GM18909 (cell line): ENCODE measurements at regions not wholly inside any gene's neighbourhood (a gene's known extent, or its start where the extent isn't known, plus 50 kb on each side); places are given as distances from the start of the nearest gene placed in this dataset.
"Not testable (repeated sequence)": the region's sequence is repeated elsewhere in the genome, so short reads cannot be mapped to it uniquely, and the experiment has no call there.

Source experiments
- ATAC-seq: cut with Tn5 transposase; IDR thresholded peaks from one replicate; pipeline ENCODE4 v1.9.1; 2021; ENCODE audit warnings: mild to moderate bottlenecking; ENCODE audit not compliant: unreplicated experiment, poor library complexity

DNA sequence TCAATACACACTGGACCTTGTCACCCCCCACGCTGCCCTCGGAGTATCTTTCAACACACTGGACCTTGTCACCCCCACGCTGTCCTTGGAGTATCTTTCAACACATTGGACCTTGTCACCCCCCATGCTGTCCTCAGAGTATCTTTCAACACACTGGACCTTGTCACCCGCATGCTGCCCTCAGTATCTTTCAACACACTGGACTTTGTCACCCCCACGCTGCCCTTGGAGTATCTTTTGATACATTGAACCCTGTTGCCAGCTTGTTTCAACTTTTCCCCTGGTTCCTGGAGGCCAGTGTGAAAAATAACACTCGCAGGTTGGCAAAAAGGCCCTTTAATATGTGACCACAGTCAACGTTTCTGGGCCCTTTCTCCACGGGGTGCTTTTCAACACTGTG lies 247.8 kb downstream of the TEX29 start:
- ATAC-seq: no peak

DNA sequence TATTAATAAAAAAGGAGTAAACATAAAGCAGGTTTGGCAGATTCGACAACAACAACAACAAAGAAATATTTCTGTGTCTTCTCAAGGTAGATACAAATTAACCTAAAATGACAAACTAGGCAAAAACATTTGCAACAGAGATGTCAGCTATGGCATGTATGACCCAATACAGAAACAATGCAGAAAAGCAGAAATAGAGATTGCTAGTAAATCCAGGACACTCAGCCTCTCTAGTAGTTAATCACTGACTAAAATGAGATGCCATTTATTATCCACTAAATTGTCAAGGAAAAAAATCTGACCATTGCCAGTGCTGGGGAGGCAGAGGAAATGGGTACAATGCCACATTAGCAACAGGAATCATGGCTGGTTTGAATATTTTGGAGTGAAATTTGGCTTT lies 250.5 kb downstream of the TEX29 start:
- ATAC-seq: no peak

DNA sequence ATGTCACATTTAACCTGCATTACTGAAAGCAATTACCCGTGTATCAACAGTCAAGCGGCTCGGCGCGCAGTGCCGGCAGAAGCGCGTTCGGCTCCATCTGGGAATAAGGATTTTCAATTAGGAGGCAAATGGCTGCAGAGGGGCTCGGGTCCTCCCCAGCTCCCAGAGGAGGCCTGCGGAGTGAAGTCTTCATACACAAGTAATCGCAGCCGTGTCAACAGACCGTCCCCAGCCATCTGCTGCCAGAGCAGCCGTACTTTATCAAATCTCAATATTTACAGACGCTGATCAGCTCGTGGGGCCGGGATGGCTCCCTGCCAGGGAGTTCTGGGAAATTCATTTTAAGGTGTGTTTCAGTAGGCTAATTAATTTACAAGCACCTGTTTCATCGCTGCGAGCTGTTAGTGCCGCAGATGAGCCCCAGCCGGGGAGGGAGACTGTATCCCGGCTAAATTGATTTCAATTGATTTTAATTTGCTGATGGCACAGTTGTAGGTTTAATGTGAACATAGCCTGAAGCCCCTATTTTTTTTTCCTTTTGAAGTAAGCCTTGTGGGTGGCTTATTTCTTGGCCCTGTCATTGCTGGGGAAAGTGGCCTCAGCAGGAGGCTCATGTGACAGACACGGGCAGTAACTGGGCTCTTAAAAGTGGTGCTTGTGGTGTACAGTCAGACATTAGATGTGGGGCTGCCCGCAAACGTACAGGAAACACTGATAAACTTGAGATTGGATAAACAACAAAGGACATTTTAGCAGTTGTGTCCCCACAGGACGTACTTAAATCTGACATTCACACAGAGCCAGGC lies 252.7 kb downstream of the TEX29 start:
- ATAC-seq: no peak

DNA sequence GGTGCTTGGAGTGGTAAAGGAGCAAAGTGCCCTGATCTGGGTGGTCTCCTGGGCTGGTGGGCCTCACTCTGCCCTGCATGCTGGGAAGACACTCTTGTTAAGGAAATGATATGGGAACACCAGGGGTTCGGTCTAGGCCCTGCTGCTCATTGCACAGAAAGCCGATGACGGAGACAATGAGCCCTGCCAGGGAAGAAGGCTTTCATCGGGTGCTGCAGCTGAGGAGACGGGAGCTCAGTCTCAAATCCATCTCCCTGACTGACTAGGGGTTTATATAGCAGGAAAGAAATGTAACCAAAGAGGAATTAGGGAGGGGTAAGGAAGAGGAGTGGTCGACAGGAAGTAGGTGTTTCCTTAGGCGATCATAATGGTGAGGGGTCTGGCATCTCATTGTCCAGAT lies 253.4 kb downstream of the TEX29 start:
- ATAC-seq: no peak

DNA sequence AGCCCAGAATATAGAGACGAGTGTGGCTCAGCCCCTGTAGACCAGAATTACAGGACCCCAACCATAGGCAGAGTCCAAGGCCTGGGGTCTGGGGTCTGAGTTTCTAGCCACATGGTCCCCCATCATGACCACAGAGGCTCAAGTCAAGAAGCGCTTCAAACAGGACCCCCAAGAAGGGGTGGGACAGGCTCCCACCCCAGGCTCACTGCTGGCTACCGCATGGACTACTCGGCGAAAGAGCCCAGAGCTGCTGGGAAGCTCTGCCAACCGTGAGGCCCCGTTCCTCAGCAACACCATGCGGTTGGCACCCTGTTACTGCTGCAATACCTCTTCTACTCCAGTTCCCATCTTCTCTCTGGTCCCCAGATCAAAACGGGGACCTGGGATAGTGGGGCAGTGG lies 254.8 kb downstream of the TEX29 start:
- ATAC-seq: no peak

DNA sequence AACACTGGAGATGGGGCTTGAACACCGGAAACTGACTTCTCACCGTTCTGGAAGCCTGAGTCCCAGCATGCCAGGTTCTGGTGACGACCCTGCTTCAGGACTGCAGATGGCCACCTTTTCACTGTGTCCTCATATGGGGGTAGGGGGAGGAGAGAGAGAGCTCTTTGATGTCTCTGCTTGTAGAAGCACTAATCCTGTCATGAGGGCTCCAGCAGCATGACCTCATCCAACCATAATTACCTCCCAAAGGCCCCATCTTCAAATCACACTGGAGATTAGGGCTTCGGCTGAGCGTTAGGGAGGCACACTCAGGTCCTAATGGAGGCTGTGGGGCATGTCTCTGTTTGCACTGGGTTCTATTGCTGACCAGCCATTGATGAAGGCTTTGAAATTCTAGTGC lies 255.3 kb downstream of the TEX29 start:
- ATAC-seq: no peak

DNA sequence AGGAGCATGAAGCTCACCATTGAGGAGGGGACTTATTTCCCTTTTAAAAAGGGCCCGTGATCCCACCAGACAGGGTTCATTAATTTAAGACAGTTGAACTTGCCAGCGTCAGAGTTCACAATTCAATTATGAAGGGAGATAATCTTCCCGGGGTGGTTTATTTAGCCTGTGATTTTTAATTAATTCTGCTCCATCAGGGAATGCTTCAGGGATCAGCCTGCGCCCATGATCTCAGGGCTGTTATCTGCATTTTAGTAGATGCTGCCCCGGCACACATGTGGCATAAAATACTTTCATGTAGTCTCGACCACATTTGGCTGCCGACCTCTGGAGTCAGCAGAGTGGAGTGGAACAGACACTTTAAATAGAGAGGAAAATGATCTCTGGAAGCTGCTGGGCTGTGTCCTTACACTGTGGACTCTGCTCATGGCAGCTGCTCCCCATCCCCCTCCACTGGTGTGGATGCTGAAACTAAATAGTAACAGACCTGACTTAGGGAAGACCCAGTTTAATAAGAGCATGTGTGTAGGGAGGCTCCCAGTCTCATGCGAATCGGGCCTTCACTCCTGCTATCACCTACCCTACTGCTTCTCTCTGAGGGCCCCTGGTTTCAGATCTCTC lies 256.9 kb downstream of the TEX29 start:
- ATAC-seq: no peak

DNA sequence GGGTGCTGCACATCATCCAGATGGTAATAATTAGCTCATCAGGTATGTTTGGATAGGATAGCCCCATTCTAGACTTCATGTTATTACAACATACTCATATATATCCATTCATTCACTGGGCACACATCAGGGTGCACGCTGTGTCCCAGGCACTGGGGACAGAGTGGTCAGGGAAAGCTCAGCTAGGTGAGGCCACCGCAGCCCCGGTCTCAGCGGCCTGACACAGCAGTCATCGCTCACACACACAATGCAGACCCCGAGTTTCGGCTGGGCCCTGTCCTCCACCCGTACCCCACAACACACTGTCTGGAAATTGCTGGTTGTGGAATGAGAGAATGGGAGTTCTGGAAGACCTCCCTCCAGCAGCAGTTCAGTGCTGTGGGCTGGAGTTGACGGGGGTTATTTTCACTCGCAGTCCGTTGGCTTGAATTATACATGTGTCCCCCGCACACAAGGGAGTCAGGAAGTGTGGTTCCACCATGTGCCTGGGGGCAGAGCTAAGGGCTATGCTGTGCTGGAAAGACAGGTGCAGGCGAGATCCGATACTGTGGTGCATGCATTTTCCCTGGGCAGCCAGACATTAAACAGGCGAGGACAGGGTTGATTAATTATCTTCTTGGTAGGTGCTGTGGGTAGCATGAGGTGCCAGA lies 257.6 kb downstream of the TEX29 start:
- no peak for ATAC-seq

DNA sequence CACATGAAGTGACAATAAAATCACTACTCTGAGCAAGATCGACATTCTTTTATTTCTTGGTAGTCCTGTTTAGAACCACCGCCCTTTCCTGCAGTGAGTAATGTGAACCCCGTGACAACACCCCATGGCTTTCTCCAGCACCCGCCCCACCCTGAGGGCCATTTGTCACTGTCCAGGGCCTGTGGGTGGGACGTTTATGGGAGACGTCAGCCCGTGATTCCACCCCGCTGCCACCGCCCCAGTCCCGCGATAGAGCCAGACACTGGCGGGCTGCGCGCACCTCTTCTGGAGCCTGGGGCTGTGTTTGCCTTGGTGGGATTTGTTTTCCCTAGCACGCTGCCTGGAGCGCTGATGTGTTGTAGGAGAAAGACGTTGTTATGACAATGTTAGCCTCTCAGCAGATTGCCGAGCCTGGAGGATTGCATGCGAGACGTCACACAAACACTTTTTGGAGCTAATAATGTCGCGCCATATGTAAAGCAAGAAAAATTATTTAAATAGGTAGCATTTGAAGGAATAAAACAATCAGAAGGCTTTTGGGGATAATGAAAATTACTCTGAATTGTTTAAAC lies 263.7 kb downstream of the TEX29 start:
- ATAC-seq: no peak

DNA sequence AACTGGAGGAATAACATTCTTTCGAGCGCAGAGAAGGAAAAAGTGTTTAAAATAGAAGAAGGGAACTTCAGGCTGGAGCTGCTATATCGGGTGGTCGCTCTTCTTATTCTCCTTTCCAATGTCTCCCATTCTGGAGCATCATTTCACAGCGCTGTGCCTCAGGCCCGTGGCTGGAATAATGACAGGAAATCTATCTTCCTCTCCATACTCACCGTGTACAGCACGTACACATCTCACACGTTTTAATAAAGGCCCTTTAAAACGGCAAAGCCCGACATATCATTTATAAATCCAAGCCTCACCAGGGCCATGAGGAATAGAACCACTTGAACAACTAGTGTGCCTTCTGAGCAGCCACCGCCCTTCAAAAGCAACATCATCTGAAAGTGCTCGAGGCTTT lies 264.4 kb downstream of the TEX29 start:
- no peak for ATAC-seq

DNA sequence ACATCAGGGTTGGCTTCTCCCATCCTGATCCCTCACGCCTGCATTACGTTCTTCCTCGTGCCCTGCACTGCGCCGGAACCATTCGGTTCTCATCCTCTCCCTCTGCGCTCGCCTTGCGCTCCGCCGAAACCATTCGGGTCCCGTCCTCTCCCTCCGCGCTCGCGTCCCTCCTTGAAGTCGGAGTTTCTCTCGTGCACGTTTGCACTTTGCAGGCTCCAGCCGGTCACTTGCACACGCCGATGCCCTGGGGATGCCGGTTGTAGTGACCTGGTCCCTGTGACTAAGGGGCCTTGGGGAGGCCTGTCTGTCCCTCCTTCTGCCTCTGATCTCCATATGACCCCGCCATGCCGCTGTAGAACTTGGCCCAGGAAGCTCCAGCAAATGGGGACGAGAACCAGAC lies 265.8 kb downstream of the TEX29 start:
- ATAC-seq: no peak

DNA sequence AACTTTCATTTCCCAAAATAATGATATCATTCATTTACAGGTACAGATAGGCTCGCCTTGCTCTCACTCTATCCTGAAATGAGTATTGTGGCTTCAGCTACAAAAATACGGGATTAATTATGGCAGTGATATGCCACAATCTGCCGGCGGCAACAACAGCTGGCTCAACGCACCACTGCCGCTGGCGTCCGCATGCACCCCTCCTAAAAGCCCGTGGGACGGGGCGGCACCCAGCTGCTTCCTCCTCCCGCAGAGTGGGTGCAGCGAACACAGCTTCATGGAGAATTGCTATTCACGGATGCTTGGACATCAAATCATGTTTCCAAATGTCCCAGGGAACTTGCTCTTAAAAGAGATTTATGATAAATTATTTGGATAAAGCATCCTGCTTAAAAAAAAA lies 266.8 kb downstream of the TEX29 start:
- no peak for ATAC-seq

DNA sequence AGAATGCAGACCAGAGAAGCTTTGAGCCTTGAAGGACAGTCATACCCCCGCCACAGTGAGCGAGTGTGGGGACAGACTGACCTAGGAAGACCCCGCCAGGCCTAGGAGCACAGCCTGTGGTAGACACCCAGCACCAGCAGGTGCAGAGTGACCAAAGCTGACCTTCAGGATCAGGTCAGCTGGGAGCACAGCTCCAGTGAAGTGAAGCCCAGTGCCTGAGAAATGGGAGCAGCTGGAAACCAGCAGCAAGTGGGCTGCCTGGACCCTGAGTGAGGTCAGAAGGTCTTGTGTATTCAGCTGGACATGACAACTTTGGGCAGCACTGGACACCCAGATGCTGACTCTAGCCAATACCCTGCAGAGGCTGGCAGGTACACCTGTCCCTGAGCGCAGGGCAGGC lies 268.9 kb downstream of the TEX29 start:
- ATAC-seq: no peak

DNA sequence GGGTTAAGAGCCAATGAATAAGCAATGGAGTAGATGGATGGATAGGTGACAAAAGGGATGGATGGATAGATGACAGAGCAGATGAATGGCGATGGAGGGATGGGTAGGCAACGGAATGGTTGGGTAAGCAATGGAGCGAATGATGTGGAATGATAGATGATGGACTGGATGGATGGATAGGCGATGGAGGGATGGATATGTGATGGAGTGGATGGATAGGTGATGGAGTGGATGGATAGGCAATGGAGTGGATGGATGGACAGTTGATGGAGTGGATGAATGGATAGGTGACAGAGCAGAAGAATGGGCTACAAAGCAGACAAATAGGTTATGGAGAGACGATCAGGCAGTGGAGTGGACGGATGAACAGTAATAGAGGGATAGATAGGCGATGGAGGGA lies 269.6 kb downstream of the TEX29 start:
- ATAC-seq: no peak

DNA sequence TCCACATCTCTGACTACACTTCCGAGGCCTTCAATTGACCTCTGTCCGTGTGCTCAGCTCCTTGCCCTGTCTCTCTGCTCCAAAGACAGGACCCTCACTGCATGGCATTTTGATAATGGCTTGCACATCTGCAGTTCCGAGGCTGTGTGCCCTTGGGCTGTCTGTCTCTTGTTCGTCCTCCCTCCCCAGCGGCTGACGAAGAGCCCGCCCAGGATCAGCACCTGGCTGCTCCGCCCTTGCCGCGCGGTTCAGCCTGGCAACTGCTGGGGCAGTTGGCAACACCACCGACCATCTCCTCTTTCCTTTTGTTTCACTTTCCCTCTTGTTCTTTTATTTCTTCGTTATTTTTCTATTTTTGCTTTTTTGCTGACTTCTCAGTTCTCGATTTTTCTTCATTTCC lies 270.4 kb downstream of the TEX29 start:
- ATAC-seq: no peak

DNA sequence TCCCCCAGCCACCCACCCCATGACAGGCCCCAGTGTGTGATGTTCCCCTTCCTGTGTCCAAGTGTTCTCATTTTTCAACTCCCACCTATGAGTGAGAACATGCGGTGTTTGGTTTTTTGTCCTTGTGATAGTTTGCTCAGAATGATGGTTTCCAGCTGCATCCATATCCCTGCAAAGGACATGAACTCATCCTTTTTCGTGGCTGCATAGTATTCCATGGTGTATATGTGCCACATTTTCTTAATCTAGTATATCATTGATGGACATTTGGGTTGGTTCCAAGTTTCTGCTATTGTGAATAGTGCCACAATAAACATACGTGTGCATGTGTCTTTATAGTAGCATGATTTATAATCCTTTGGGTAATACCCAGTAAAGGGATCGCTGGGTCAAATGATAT lies 273.0 kb downstream of the TEX29 start:
- ATAC-seq: not testable (repeated sequence)

DNA sequence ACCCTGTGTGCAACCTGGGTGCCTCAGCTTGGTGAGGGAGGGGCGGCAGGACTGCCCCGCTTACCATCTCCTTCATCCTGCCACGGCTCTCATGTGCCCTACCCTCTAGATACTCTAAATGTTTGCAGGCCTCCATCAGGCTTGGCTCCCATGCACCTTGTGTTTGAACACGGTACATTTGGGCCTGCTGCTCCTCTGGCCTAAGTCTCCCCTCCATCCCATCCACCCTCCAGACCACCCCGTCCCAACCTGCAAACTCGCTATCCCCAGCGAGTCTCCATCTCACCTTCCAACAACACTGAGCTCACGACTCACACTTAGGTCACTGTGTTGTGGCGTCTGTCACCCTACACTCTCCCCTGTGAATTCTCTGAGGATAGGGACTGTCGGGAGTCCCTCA lies 274.2 kb downstream of the TEX29 start:
- no peak for ATAC-seq

DNA sequence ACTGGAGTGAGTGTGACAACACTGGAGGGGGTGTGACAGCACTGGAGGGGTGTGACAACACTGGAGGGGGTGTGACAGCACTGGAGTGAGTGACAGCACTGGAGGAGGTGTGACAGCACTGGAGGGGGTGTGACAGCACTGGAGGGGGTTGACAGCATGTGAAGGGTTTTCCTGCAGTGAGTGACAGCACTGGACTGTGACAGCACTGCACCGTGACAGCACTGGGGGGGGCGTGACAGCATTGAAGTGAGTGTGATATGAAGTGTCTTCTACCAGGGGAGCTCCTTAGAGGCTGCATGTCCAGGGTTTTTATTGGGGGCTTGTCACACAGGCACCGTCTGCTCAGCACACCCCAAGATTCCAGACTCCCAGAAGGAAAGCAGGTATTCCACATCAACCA lies 274.8 kb downstream of the TEX29 start:
- ATAC-seq: no peak

DNA sequence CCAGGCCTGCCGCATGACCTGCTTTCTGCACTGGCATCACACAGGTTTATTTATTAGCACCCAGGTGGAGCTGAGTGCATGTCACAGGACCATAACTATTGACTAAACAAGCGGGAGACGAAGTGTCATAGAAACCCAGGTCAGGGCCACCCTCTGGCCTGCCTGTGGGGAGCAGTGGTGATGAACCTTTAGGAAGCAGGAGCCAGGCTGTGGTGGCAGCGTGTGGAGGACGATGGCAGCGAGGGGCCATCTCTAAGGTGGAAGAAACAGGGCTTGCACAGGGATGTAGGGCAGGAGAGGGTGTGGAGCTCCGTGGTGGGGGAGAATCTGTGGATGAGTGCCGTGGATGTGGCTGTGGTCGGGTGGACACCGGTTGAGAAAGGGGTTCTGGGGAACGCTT lies 275.3 kb downstream of the TEX29 start:
- no peak for ATAC-seq

DNA sequence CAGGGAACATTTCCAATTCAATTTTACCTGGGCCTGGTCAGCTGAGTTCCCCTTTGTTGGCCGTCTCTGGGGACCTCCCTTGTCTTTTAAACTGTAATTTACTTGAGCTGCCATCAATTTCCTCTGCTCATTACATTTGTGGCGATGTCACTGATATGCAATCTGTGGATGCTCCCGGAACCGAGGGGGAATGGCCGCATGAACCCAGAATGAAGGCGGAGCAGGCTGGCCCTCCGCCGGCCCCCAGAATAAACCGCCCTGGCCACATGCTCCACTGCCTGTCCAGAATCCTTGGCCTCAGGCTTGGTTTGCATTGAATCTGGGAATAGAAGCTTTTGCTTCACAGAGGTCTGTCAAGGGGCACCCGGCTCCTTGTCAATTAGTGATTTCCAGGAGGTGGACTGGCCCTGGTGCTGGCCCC lies 276.8 kb downstream of the TEX29 start:
- ATAC-seq: no peak

DNA sequence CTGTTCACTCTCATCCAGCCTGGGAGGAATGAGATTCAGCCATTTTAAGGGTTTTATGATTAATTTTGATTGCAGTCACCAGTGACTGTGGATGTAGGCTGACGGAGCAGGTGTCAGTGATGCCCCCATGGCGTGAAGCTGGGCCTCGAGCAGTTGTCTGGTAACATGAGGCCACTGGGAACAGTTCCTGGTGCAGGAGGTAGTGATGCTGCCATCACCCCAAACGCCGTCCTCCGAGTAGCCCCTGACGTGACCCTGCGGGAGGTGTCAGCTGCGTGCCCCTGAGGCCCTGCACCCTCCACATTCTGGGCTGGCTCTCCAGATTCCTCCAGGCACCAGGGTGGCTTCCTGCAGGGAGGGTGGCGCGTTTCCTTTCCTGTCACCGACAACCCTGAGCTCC lies 277.2 kb downstream of the TEX29 start:
- no peak for ATAC-seq
